ENCODE measurements at regions not wholly inside any gene's neighbourhood (a gene's known extent, or its start where the extent isn't known, plus 50 kb on each side); places are given as distances from the start of the nearest gene placed in this dataset.
A peak's percentile ranks its signal among the peaks of the same experiment; 100 is the strongest.

DNA sequence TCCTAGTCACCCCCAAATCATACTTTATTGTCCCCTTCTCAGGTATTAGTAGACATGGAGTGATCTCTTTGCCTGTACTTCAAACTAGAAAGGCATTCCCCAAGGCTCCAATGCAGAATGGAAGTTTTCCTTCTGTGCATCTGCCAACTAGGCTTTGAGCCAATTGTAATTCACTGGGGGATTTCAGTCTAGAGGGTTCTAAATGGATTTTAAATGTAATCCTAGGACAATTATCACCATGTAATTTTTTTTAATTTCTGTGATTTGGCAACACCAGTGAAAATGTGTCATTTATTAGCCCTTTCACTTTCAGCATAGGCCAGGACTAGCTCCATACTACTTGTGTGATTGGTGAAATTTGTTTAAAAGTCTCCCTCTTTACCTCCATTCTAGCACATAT, 557.6 kb upstream of the MARCKS start:
- no peak for DNase-seq
- H3K9me3 ChIP-seq: no peaks in the 10 kb centered on the region
- TF ChIP-seq, protein P1, sequence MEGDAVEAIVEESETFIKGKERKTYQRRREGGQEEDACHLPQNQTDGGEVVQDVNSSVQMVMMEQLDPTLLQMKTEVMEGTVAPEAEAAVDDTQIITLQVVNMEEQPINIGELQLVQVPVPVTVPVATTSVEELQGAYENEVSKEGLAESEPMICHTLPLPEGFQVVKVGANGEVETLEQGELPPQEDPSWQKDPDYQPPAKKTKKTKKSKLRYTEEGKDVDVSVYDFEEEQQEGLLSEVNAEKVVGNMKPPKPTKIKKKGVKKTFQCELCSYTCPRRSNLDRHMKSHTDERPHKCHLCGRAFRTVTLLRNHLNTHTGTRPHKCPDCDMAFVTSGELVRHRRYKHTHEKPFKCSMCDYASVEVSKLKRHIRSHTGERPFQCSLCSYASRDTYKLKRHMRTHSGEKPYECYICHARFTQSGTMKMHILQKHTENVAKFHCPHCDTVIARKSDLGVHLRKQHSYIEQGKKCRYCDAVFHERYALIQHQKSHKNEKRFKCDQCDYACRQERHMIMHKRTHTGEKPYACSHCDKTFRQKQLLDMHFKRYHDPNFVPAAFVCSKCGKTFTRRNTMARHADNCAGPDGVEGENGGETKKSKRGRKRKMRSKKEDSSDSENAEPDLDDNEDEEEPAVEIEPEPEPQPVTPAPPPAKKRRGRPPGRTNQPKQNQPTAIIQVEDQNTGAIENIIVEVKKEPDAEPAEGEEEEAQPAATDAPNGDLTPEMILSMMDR (IDR thresholded peaks at IDR 0.05): no peak
- TF ChIP-seq POLR2A (IDR thresholded peaks at IDR 0.05): no peak

DNA sequence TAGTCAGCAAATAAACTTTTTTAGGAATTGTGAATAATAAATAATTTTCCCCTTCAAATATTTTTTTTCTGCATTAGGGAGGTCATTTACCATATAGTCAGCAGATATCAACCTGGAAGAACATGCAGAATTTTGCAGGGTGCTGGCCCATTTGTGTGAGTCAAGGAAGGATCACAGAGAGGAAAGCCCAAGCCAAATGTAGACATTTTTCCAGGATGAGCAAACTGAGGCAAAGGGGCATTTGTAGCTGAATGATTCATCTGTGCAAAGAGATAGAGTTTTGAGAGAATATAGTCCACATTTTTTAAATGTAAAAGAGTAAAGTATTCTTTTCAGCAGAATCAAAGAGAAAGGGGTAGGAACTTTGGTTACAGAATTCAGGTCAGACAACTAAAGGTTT, 555.5 kb upstream of the MARCKS start:
- Histone ChIP-seq H3K27me3 (no peaks in the 10 kb centered on the region), H3K9me3 (no peaks in the 10 kb centered on the region), H3K36me3 (no peaks in the 10 kb centered on the region), H3K4me1 (peaks cover 0 to 2% (median 0%) of the 10 kb centered on the region in 3 donors), H3K4me3 (no peak overlapping the region), H3K27ac (no peak overlapping the region)
- DNase-seq: no peak
- TF ChIP-seq, protein P1 (IDR thresholded peaks at IDR 0.05): no peak
- TF ChIP-seq POLR2A (IDR thresholded peaks at IDR 0.05): no peak
- intact Hi-C loops (cut with DNase I): no loop called here

More for the DNA sequence above, 557.6 kb upstream of the MARCKS start:
- H3K27ac ChIP-seq: no peak overlapping the region
- H3K36me3 ChIP-seq: no peaks in the 10 kb centered on the region
- no peaks in the 10 kb centered on the region for H3K4me1 ChIP-seq
- H3K4me3 ChIP-seq: no peak overlapping the region
- H3K27me3 ChIP-seq: no peaks in the 10 kb centered on the region
- intact Hi-C loops (cut with DNase I): no loop called here

DNA sequence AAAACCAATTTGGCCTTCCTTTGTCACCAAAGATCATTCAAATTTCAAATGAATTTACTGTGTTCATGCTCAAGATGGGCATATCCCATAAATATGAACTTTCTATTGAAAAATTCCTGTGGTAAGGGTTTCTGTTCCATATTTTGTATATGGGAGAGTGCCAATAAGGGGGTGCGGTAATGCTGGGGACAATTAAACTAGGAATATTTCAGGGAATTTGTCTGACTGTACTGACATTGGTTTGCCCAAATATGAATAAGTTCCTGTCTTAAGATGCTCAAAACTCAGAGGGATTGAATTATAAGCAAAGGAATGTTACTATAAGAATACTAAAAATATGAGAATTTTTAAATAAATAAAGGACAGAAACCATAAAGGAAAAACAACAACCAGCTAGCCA, 553.0 kb upstream of the MARCKS start:
- TF ChIP-seq, protein P1 (IDR thresholded peaks at IDR 0.05): no peak
- TF ChIP-seq POLR2A (IDR thresholded peaks at IDR 0.05): no peak
- H3K36me3 ChIP-seq: no peaks in the 10 kb centered on the region
- intact Hi-C loops (cut with DNase I): no loop called here
- WGBS, 2 donors: 100% methylated on average over 1 of the region's 1 CpG
- peaks cover 0 to 5% (median 0%) of the 10 kb centered on the region in 3 donors for H3K4me1 ChIP-seq
- no peak for DNase-seq
- no peaks in the 10 kb centered on the region for H3K27me3 ChIP-seq
- H3K9me3 ChIP-seq: no peaks in the 10 kb centered on the region
- H3K27ac ChIP-seq: no peak overlapping the region
- no peak overlapping the region for H3K4me3 ChIP-seq

DNA sequence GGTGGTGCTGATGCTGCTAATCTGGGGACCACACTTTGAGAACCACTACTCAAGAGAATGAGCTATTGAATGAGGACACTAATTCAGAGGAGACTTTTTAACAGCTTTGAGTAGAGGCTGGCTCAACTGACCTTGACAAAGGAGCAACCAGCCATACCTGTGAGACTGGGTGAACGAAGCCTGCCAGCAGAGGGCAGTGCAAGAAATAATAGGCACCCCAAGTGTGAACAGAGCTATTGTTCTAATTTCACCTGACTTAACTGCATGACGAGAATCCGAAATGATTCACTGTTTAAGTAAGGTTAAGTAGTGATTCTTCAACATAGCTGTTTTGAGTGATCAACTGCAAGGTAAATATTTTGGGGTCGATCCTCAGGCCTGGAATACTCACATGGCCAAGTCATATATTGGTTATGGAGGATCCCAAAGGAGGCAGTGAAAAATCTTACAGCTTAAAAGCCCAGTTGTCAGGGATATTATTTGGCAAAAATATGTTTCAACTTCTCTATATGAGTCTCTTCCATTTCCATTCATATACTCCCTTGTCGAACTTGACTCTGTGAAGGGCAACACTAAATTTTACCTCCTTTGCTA, 550.5 kb upstream of the MARCKS start:
- WGBS, 2 donors: 39 to 48% methylated on average over 5 of the region's 5 CpGs
- H3K9me3 ChIP-seq: no peaks in the 10 kb centered on the region
- H3K4me3 ChIP-seq: no peak overlapping the region
- H3K27ac ChIP-seq: no peak overlapping the region
- no peak for TF ChIP-seq POLR2A (IDR thresholded peaks at IDR 0.05)
- TF ChIP-seq, protein P1 (IDR thresholded peaks at IDR 0.05): peak; percentile 41 to 89 (median 79)
- intact Hi-C loops (cut with DNase I): no loop called here
- no peaks in the 10 kb centered on the region for H3K27me3 ChIP-seq
- no peak for DNase-seq
- no peaks in the 10 kb centered on the region for H3K36me3 ChIP-seq
- H3K4me1 ChIP-seq: peaks cover 0 to 5% (median 0%) of the 10 kb centered on the region in 3 donors

DNA sequence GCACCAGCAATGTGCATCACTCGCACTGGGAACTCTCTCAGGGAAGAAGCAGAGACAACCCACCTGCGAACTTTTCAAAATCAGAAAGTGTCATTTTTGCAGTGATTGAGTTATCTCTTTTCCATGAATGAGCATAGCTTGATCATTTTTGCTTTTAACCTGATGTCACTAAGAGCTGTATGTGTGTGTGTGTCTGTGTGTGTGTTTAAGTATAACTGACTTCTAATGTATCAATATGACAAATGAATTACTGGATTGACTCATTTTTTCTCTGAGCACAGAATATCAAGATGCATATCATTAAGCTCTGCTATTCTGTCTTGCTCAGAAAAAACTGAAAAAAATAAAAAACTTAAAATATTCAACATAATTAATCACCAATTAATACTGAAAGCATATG, 548.9 kb upstream of the MARCKS start:
- no peaks in the 10 kb centered on the region for H3K36me3 ChIP-seq
- intact Hi-C loops (cut with DNase I): no loop called here
- H3K27ac ChIP-seq: no peak overlapping the region
- H3K9me3 ChIP-seq: no peaks in the 10 kb centered on the region
- TF ChIP-seq, protein P1 (IDR thresholded peaks at IDR 0.05): no peak
- TF ChIP-seq POLR2A (IDR thresholded peaks at IDR 0.05): no peak
- H3K4me1 ChIP-seq: peaks cover 0 to 5% (median 0%) of the 10 kb centered on the region in 3 donors
- 93 to 94% methylated on average over 2 of the region's 2 CpGs for WGBS, 2 donors
- no peaks in the 10 kb centered on the region for H3K27me3 ChIP-seq
- no peak overlapping the region for H3K4me3 ChIP-seq
- DNase-seq: no peak

Data from esophagus squamous epithelium (tissue), 5 donors.